Loucy (cell line): ENCODE measurements at regions not wholly inside any gene's neighbourhood (a gene's known extent, or its start where the extent isn't known, plus 50 kb on each side); places are given as distances from the start of the nearest gene placed in this dataset.

Experiments
- CTCF ChIP-seq: fragments of 200-600 bp; sonication (generic); conservative IDR thresholded peaks from 2 replicates; pipeline ENCODE4 v1.5.1; 2014; ENCODE audit warnings: mild to moderate bottlenecking, antibody characterized with exemption, low read length
- EZH2phosphoT487 ChIP-seq: fragments of 200-600 bp; IDR thresholded peaks from 2 replicates; pipeline ENCODE4 v1.6.1; 2018; ENCODE audit warnings: antibody characterized with exemption, mild to moderate bottlenecking, moderate library complexity, borderline replicate concordance

GRCh38 chr3:13220991-13221390 is 147.8 kb upstream of the IQSEC1 start:
- TF ChIP-seq CTCF (no peak), EZH2phosphoT487 (no peak)
